Upper lobe of right lung (tissue), 1 donor: ENCODE measurements at regions not wholly inside any gene's neighbourhood (a gene's known extent, or its start where the extent isn't known, plus 50 kb on each side); places are given as distances from the start of the nearest gene placed in this dataset.

Experiments
- ATAC-seq: fragments of 200-7000 bp; cut with Tn5 transposase; one replicate; pipeline ENCODE4 v1.9.1; 2020; ENCODE audit warnings: mild to moderate bottlenecking, moderate library complexity
- DNase-seq: peaks from one replicate; pipeline ENCODE4 v3.0.0-alpha.2; 2020
- H3K27ac ChIP-seq: fragments of 200-600 bp; one replicate; pipeline ENCODE4 v1.8.0; 2022
- H3K27me3 ChIP-seq: fragments of 200-600 bp; one replicate; pipeline ENCODE4 v1.8.0; 2022; ENCODE audit warnings: mild to moderate bottlenecking
- H3K36me3 ChIP-seq: fragments of 200-600 bp; one replicate; pipeline ENCODE4 v1.8.0; 2022
- H3K4me1 ChIP-seq: fragments of 200-600 bp; one replicate; pipeline ENCODE4 v1.8.0; 2022
- H3K4me3 ChIP-seq: fragments of 200-600 bp; one replicate; pipeline ENCODE4 v1.8.0; 2022; ENCODE audit warnings: mild to moderate bottlenecking
- H3K9me3 ChIP-seq: fragments of 200-600 bp; one replicate; pipeline ENCODE4 v1.8.0; 2022
- intact Hi-C: fragments of 100-400 bp; cut with DNase I; formaldehyde crosslinking; loops from one replicate; pipeline ENCODE4 v1.11.0; 2022
- TF ChIP-seq, protein P1 (sequence below): fragments of 200-600 bp; IDR thresholded peaks from one replicate; pipeline ENCODE4 v1.8.0; 2022; ENCODE audit warnings: antibody characterized with exemption
- donor health status: DM: no; HTN: yes; CAD: no; lungs with severe emphysema.

DNA sequence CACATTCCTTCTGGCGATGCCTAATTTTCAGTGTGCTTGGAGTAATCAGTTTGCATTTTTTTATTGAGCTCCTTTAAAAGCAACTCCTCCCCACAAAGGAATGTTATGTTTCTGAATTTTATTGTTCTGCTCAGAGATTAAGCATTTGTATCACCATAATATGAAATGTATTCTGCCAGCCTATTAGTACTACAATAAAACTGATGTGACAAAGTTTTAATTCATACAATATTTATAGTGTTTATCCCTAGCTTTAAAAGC, 236.9 kb upstream of the ASCC3 start:
- no peaks in the 10 kb centered on the region for H3K27me3 ChIP-seq
- DNase-seq (no peak), ATAC-seq (no peak)
- TF ChIP-seq, protein P1, sequence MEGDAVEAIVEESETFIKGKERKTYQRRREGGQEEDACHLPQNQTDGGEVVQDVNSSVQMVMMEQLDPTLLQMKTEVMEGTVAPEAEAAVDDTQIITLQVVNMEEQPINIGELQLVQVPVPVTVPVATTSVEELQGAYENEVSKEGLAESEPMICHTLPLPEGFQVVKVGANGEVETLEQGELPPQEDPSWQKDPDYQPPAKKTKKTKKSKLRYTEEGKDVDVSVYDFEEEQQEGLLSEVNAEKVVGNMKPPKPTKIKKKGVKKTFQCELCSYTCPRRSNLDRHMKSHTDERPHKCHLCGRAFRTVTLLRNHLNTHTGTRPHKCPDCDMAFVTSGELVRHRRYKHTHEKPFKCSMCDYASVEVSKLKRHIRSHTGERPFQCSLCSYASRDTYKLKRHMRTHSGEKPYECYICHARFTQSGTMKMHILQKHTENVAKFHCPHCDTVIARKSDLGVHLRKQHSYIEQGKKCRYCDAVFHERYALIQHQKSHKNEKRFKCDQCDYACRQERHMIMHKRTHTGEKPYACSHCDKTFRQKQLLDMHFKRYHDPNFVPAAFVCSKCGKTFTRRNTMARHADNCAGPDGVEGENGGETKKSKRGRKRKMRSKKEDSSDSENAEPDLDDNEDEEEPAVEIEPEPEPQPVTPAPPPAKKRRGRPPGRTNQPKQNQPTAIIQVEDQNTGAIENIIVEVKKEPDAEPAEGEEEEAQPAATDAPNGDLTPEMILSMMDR = no peak
- intact Hi-C loops = no loop called here
- H3K36me3 ChIP-seq = no peaks in the 10 kb centered on the region
- no peaks in the 10 kb centered on the region for H3K9me3 ChIP-seq
- no peak overlapping the region for H3K4me3 ChIP-seq
- H3K4me1 ChIP-seq = no peaks in the 10 kb centered on the region
- no peak overlapping the region for H3K27ac ChIP-seq

- DNase-seq (no peak), ATAC-seq (no peak)
- H3K9me3 ChIP-seq = no peaks in the 10 kb centered on the region
- H3K27me3 ChIP-seq = no peaks in the 10 kb centered on the region
- H3K4me3 ChIP-seq = no peak overlapping the region
- intact Hi-C loops = no loop called here
- no peaks in the 10 kb centered on the region for H3K36me3 ChIP-seq
- TF ChIP-seq, protein P1 = no peak
- H3K4me1 ChIP-seq = no peaks in the 10 kb centered on the region
- no peak overlapping the region for H3K27ac ChIP-seq
Observed at GRCh38 chr6:101120747-101121146, 239.6 kb upstream of the ASCC3 start.

DNA sequence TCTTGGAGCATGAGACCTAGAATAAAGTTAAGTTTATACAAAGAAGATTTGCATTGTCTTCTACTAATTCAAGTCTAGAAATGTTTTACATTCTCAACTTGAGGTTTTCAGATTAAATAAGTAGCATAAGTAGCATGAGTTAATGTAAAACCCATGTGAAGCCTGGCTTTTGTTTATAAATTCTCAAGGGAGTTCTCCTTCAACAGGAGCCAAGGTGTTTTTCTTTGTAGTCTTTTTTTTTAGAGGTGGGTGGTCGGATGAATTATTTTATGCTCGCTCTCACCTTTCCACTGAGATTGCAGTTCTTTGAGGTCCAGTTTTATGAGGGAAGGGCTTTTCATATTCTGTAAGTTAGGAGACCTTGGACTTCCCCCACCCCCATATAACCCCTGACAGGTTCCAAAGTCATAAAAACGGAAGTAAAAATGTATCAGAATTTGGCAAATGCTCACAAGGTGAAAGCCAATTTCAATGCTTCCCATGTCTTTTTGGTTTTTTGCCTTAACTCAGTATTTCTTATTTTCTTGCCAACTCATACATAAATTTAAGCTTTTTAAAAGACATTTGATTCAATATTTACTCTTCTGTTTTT, 244.3 kb upstream of the ASCC3 start:
- H3K27ac ChIP-seq = no peak overlapping the region
- H3K27me3 ChIP-seq = no peaks in the 10 kb centered on the region
- TF ChIP-seq, protein P1 = no peak
- no peaks in the 10 kb centered on the region for H3K36me3 ChIP-seq
- H3K9me3 ChIP-seq = no peaks in the 10 kb centered on the region
- no peaks in the 10 kb centered on the region for H3K4me1 ChIP-seq
- DNase-seq (no peak), ATAC-seq (no peak)
- intact Hi-C loops = no loop called here
- H3K4me3 ChIP-seq = no peak overlapping the region

- no peaks in the 10 kb centered on the region for H3K9me3 ChIP-seq
- TF ChIP-seq, protein P1 = no peak
- H3K27me3 ChIP-seq = no peaks in the 10 kb centered on the region
- no peak for ATAC-seq
- H3K4me3 ChIP-seq = no peak overlapping the region
- no peak for DNase-seq
- intact Hi-C loops = no loop called here
- H3K36me3 ChIP-seq = no peaks in the 10 kb centered on the region
- H3K27ac ChIP-seq = no peak overlapping the region
- no peaks in the 10 kb centered on the region for H3K4me1 ChIP-seq
Observed at GRCh38 chr6:101126501-101126900, 245.4 kb upstream of the ASCC3 start.

GRCh38 chr6:101129851-101130250, 248.7 kb upstream of the ASCC3 start:
- DNase-seq = no peak
- Histone ChIP-seq H3K27ac (no peak overlapping the region), H3K4me1 (no peaks in the 10 kb centered on the region), H3K4me3 (no peak overlapping the region), H3K9me3 (no peaks in the 10 kb centered on the region), H3K27me3 (no peaks in the 10 kb centered on the region), H3K36me3 (no peaks in the 10 kb centered on the region)
- TF ChIP-seq, protein P1 = no peak
- no peak for ATAC-seq
- intact Hi-C loops = no loop called here

GRCh38 chr6:101146389-101146788, 247.1 kb upstream of the GRIK2 start:
- intact Hi-C loops = no loop called here
- TF ChIP-seq, protein P1 = no peak
- DNase-seq (no peak), ATAC-seq (no peak)
- Histone ChIP-seq H3K4me1 (no peaks in the 10 kb centered on the region), H3K4me3 (no peak overlapping the region), H3K9me3 (no peaks in the 10 kb centered on the region), H3K36me3 (no peaks in the 10 kb centered on the region), H3K27me3 (no peaks in the 10 kb centered on the region), H3K27ac (no peak overlapping the region)
